Posterior vena cava (tissue), 2 donors: ENCODE measurements at regions not wholly inside any gene's neighbourhood (a gene's known extent, or its start where the extent isn't known, plus 50 kb on each side); places are given as distances from the start of the nearest gene placed in this dataset.

Experiments
- DNase-seq: peaks from one replicate; pipeline ENCODE4 v3.0.0-alpha.2; 2020; ENCODE audit warnings: low spot score
- intact Hi-C, 2 donors: fragments of 100-400 bp; cut with DNase I; formaldehyde crosslinking; loops; one replicate each; pipeline versions ENCODE4 v1.14.1 to v1.14.2; 2022 to 2023
- donor health status: DM: yes; HTN: yes; CAD: no.
- donor health status: DM: yes; HTN: yes; CAD: no.

GRCh38 chr2:773256-774160 lies 96.3 kb upstream of the TMEM18 start:
- DNase-seq = no peak
- intact Hi-C loops = no loop called here

GRCh38 chr2:771538-771937 lies 94.3 kb upstream of the TMEM18 start:
- DNase-seq = no peak
- intact Hi-C loops = no loop called here

GRCh38 chr2:770776-771175 lies 93.6 kb upstream of the TMEM18 start:
- intact Hi-C loops = no loop called here
- DNase-seq = no peak

- DNase-seq = no peak
- intact Hi-C loops = no loop called here
These were observed 92.6 kb upstream of the TMEM18 start for GRCh38 chr2:769771-770170.

- intact Hi-C loops = no loop called here
- no peak for DNase-seq
These were observed 91.2 kb upstream of the TMEM18 start for GRCh38 chr2:768451-768850.

GRCh38 chr2:767944-768343 lies 90.7 kb upstream of the TMEM18 start:
- intact Hi-C loops = no loop called here
- no peak for DNase-seq

- intact Hi-C loops = no loop called here
- no peak for DNase-seq
These were observed 90.2 kb upstream of the TMEM18 start for GRCh38 chr2:767440-767839.

GRCh38 chr2:766255-766654 lies 89.0 kb upstream of the TMEM18 start:
- no peak for DNase-seq
- intact Hi-C loops = no loop called here

GRCh38 chr2:765369-765768 lies 88.2 kb upstream of the TMEM18 start:
- DNase-seq = no peak
- intact Hi-C loops = no loop called here

GRCh38 chr2:763766-764525 lies 86.7 kb upstream of the TMEM18 start:
- intact Hi-C loops = no loop called here

GRCh38 chr2:762646-763045 lies 85.4 kb upstream of the TMEM18 start:
- DNase-seq = no peak
- intact Hi-C loops = no loop called here

More at GRCh38 chr2:763766-764525, 86.7 kb upstream of the TMEM18 start:
- DNase-seq = no peak

- DNase-seq = no peak
- intact Hi-C loops = no loop called here
These were observed 84.2 kb upstream of the TMEM18 start for GRCh38 chr2:761384-761783.

- DNase-seq = no peak
- intact Hi-C loops = no loop called here
These were observed 82.8 kb upstream of the TMEM18 start for GRCh38 chr2:760001-760400.

- DNase-seq = no peak
These were observed 81.0 kb upstream of the TMEM18 start for GRCh38 chr2:758073-758820.

GRCh38 chr2:753123-753522 lies 75.9 kb upstream of the TMEM18 start:
- intact Hi-C loops = no loop called here
- no peak for DNase-seq

More at GRCh38 chr2:758073-758820, 81.0 kb upstream of the TMEM18 start:
- intact Hi-C loops = no loop called here

GRCh38 chr2:751474-751873 lies 74.3 kb upstream of the TMEM18 start:
- intact Hi-C loops = no loop called here
- no peak for DNase-seq

- DNase-seq = no peak
- intact Hi-C loops = no loop called here
These were observed 73.4 kb upstream of the TMEM18 start for GRCh38 chr2:750628-751027.

GRCh38 chr2:747762-748351 lies 70.7 kb upstream of the TMEM18 start:
- DNase-seq = no peak
- intact Hi-C loops = no loop called here

- no peak for DNase-seq
- intact Hi-C loops = no loop called here
These were observed 69.5 kb upstream of the TMEM18 start for GRCh38 chr2:746697-747096.

GRCh38 chr2:744088-744487 lies 66.9 kb upstream of the TMEM18 start:
- DNase-seq = no peak
- intact Hi-C loops = no loop called here
